ENCODE measurements at regions not wholly inside any gene's neighbourhood (a gene's known extent, or its start where the extent isn't known, plus 50 kb on each side); places are given as distances from the start of the nearest gene placed in this dataset.
"Not testable (repeated sequence)": the region's sequence is repeated elsewhere in the genome, so short reads cannot be mapped to it uniquely, and the experiment has no call there.

- no peaks in the 10 kb centered on the region for H3K36me3 ChIP-seq (ENCODE audit: control insufficient read depth in 5 of 5, insufficient read depth in 5 of 5, low read length in 5 of 5)
- no peaks in the 10 kb centered on the region for H3K9me3 ChIP-seq (ENCODE audit: control insufficient read depth in 5 of 5, low read length in 5 of 5)
- peaks cover 0 to 12% (median 4%) of the 10 kb centered on the region in 5 donors for H3K4me1 ChIP-seq (ENCODE audit: control insufficient read depth in 5 of 5, insufficient read depth in 5 of 5, low read length in 5 of 5)
- no peak overlapping the region for H3K27ac ChIP-seq (ENCODE audit: low read depth, low read length)
- no peak overlapping the region for H3K9ac ChIP-seq (ENCODE audit: low read length in 5 of 5)
- no peaks in the 10 kb centered on the region for H3K27me3 ChIP-seq (ENCODE audit: control insufficient read depth in 5 of 5, insufficient read depth in 4 of 5, low read length in 5 of 5)
- H3K4me3 ChIP-seq (ENCODE audit: low read depth in 1 of 5, low read length in 5 of 5) = no peak overlapping the region
Observed at GRCh38 chr2:53127061-53127650, 640.4 kb upstream of the CHAC2 start.

- Histone ChIP-seq H3K9me3 (ENCODE audit: control insufficient read depth in 5 of 5, low read length in 5 of 5) (no peaks in the 10 kb centered on the region), H3K27me3 (ENCODE audit: control insufficient read depth in 5 of 5, insufficient read depth in 4 of 5, low read length in 5 of 5) (no peaks in the 10 kb centered on the region), H3K4me1 (ENCODE audit: control insufficient read depth in 5 of 5, insufficient read depth in 5 of 5, low read length in 5 of 5) (no peaks in the 10 kb centered on the region), H3K4me3 (ENCODE audit: low read depth in 1 of 5, low read length in 5 of 5) (no peak overlapping the region), H3K36me3 (ENCODE audit: control insufficient read depth in 5 of 5, insufficient read depth in 5 of 5, low read length in 5 of 5) (no peaks in the 10 kb centered on the region), H3K27ac (ENCODE audit: low read depth, low read length) (no peak overlapping the region), H3K9ac (ENCODE audit: low read length in 5 of 5) (no peak overlapping the region)
Observed at GRCh38 chr2:53114991-53115390, 652.6 kb upstream of the CHAC2 start.

GRCh38 chr2:53114582-53114981, 653.0 kb upstream of the CHAC2 start:
- no peak overlapping the region for H3K9ac ChIP-seq (ENCODE audit: low read length in 5 of 5)
- no peaks in the 10 kb centered on the region for H3K4me1 ChIP-seq (ENCODE audit: control insufficient read depth in 5 of 5, insufficient read depth in 5 of 5, low read length in 5 of 5)
- no peaks in the 10 kb centered on the region for H3K27me3 ChIP-seq (ENCODE audit: control insufficient read depth in 5 of 5, insufficient read depth in 4 of 5, low read length in 5 of 5)
- H3K27ac ChIP-seq (ENCODE audit: low read depth, low read length) = no peak overlapping the region
- no peak overlapping the region for H3K4me3 ChIP-seq (ENCODE audit: low read depth in 1 of 5, low read length in 5 of 5)
- H3K36me3 ChIP-seq (ENCODE audit: control insufficient read depth in 5 of 5, insufficient read depth in 5 of 5, low read length in 5 of 5) = no peaks in the 10 kb centered on the region
- H3K9me3 ChIP-seq (ENCODE audit: control insufficient read depth in 5 of 5, low read length in 5 of 5) = no peaks in the 10 kb centered on the region

- H3K27ac ChIP-seq (ENCODE audit: low read depth, low read length) = not testable (repeated sequence)
Observed at GRCh38 chr2:53112408-53112807, 655.2 kb upstream of the CHAC2 start.

GRCh38 chr2:53111406-53111805, 656.2 kb upstream of the CHAC2 start:
- H3K27me3 ChIP-seq (ENCODE audit: control insufficient read depth in 5 of 5, insufficient read depth in 4 of 5, low read length in 5 of 5) = no peaks in the 10 kb centered on the region
- no peaks in the 10 kb centered on the region for H3K9me3 ChIP-seq (ENCODE audit: control insufficient read depth in 5 of 5, low read length in 5 of 5)
- H3K36me3 ChIP-seq (ENCODE audit: control insufficient read depth in 5 of 5, insufficient read depth in 5 of 5, low read length in 5 of 5) = no peaks in the 10 kb centered on the region
- H3K4me1 ChIP-seq (ENCODE audit: control insufficient read depth in 5 of 5, insufficient read depth in 5 of 5, low read length in 5 of 5) = no peaks in the 10 kb centered on the region
- H3K9ac ChIP-seq (ENCODE audit: low read length in 5 of 5) = no peak overlapping the region
- no peak overlapping the region for H3K27ac ChIP-seq (ENCODE audit: low read depth, low read length)
- no peak overlapping the region for H3K4me3 ChIP-seq (ENCODE audit: low read depth in 1 of 5, low read length in 5 of 5)

More at GRCh38 chr2:53112408-53112807, 655.2 kb upstream of the CHAC2 start:
- H3K27me3 ChIP-seq (ENCODE audit: control insufficient read depth in 5 of 5, insufficient read depth in 4 of 5, low read length in 5 of 5); H3K36me3 ChIP-seq (ENCODE audit: control insufficient read depth in 5 of 5, insufficient read depth in 5 of 5, low read length in 5 of 5); H3K9ac ChIP-seq (ENCODE audit: low read length in 5 of 5); H3K4me3 ChIP-seq (ENCODE audit: low read depth in 1 of 5, low read length in 5 of 5); H3K9me3 ChIP-seq (ENCODE audit: control insufficient read depth in 5 of 5, low read length in 5 of 5); H3K4me1 ChIP-seq (ENCODE audit: control insufficient read depth in 5 of 5, insufficient read depth in 5 of 5, low read length in 5 of 5): not testable (repeated sequence)

GRCh38 chr2:53111004-53111403, 656.6 kb upstream of the CHAC2 start:
- no peak overlapping the region for H3K9ac ChIP-seq (ENCODE audit: low read length in 5 of 5)
- no peaks in the 10 kb centered on the region for H3K27me3 ChIP-seq (ENCODE audit: control insufficient read depth in 5 of 5, insufficient read depth in 4 of 5, low read length in 5 of 5)
- H3K36me3 ChIP-seq (ENCODE audit: control insufficient read depth in 5 of 5, insufficient read depth in 5 of 5, low read length in 5 of 5) = no peaks in the 10 kb centered on the region
- no peak overlapping the region for H3K27ac ChIP-seq (ENCODE audit: low read depth, low read length)
- no peaks in the 10 kb centered on the region for H3K4me1 ChIP-seq (ENCODE audit: control insufficient read depth in 5 of 5, insufficient read depth in 5 of 5, low read length in 5 of 5)
- H3K9me3 ChIP-seq (ENCODE audit: control insufficient read depth in 5 of 5, low read length in 5 of 5) = no peaks in the 10 kb centered on the region
- H3K4me3 ChIP-seq (ENCODE audit: low read depth in 1 of 5, low read length in 5 of 5) = no peak overlapping the region

GRCh38 chr2:53108246-53108645, 659.4 kb upstream of the CHAC2 start:
- H3K4me3 ChIP-seq (ENCODE audit: low read depth in 1 of 5, low read length in 5 of 5) = no peak overlapping the region
- H3K4me1 ChIP-seq (ENCODE audit: control insufficient read depth in 5 of 5, insufficient read depth in 5 of 5, low read length in 5 of 5) = no peaks in the 10 kb centered on the region
- H3K27ac ChIP-seq (ENCODE audit: low read depth, low read length) = no peak overlapping the region
- no peaks in the 10 kb centered on the region for H3K36me3 ChIP-seq (ENCODE audit: control insufficient read depth in 5 of 5, insufficient read depth in 5 of 5, low read length in 5 of 5)
- no peaks in the 10 kb centered on the region for H3K27me3 ChIP-seq (ENCODE audit: control insufficient read depth in 5 of 5, insufficient read depth in 4 of 5, low read length in 5 of 5)
- no peak overlapping the region for H3K9ac ChIP-seq (ENCODE audit: low read length in 5 of 5)
- H3K9me3 ChIP-seq (ENCODE audit: control insufficient read depth in 5 of 5, low read length in 5 of 5) = no peaks in the 10 kb centered on the region

- no peak overlapping the region for H3K27ac ChIP-seq (ENCODE audit: low read depth, low read length)
- no peaks in the 10 kb centered on the region for H3K4me1 ChIP-seq (ENCODE audit: control insufficient read depth in 5 of 5, insufficient read depth in 5 of 5, low read length in 5 of 5)
- H3K27me3 ChIP-seq (ENCODE audit: control insufficient read depth in 5 of 5, insufficient read depth in 4 of 5, low read length in 5 of 5) = no peaks in the 10 kb centered on the region
- no peaks in the 10 kb centered on the region for H3K9me3 ChIP-seq (ENCODE audit: control insufficient read depth in 5 of 5, low read length in 5 of 5)
- no peaks in the 10 kb centered on the region for H3K36me3 ChIP-seq (ENCODE audit: control insufficient read depth in 5 of 5, insufficient read depth in 5 of 5, low read length in 5 of 5)
- no peak overlapping the region for H3K4me3 ChIP-seq (ENCODE audit: low read depth in 1 of 5, low read length in 5 of 5)
- H3K9ac ChIP-seq (ENCODE audit: low read length in 5 of 5) = no peak overlapping the region
Observed at GRCh38 chr2:53104263-53104662, 663.3 kb upstream of the CHAC2 start.

GRCh38 chr2:53103679-53104078, 663.9 kb upstream of the CHAC2 start:
- Histone ChIP-seq H3K9ac (ENCODE audit: low read length in 5 of 5) (no peak overlapping the region), H3K9me3 (ENCODE audit: control insufficient read depth in 5 of 5, low read length in 5 of 5) (no peaks in the 10 kb centered on the region), H3K36me3 (ENCODE audit: control insufficient read depth in 5 of 5, insufficient read depth in 5 of 5, low read length in 5 of 5) (no peaks in the 10 kb centered on the region), H3K4me1 (ENCODE audit: control insufficient read depth in 5 of 5, insufficient read depth in 5 of 5, low read length in 5 of 5) (no peaks in the 10 kb centered on the region), H3K4me3 (ENCODE audit: low read depth in 1 of 5, low read length in 5 of 5) (no peak overlapping the region), H3K27ac (ENCODE audit: low read depth, low read length) (no peak overlapping the region), H3K27me3 (ENCODE audit: control insufficient read depth in 5 of 5, insufficient read depth in 4 of 5, low read length in 5 of 5) (no peaks in the 10 kb centered on the region)

GRCh38 chr2:53098696-53099078, 668.9 kb upstream of the CHAC2 start:
- no peaks in the 10 kb centered on the region for H3K36me3 ChIP-seq (ENCODE audit: control insufficient read depth in 5 of 5, insufficient read depth in 5 of 5, low read length in 5 of 5)
- H3K27ac ChIP-seq (ENCODE audit: low read depth, low read length) = no peak overlapping the region
- H3K4me1 ChIP-seq (ENCODE audit: control insufficient read depth in 5 of 5, insufficient read depth in 5 of 5, low read length in 5 of 5) = no peaks in the 10 kb centered on the region

GRCh38 chr2:53096351-53096750, 671.3 kb upstream of the CHAC2 start:
- no peaks in the 10 kb centered on the region for H3K9me3 ChIP-seq (ENCODE audit: control insufficient read depth in 5 of 5, low read length in 5 of 5)
- H3K9ac ChIP-seq (ENCODE audit: low read length in 5 of 5) = no peak overlapping the region
- H3K4me1 ChIP-seq (ENCODE audit: control insufficient read depth in 5 of 5, insufficient read depth in 5 of 5, low read length in 5 of 5) = no peaks in the 10 kb centered on the region
- H3K27me3 ChIP-seq (ENCODE audit: control insufficient read depth in 5 of 5, insufficient read depth in 4 of 5, low read length in 5 of 5) = no peaks in the 10 kb centered on the region
- H3K4me3 ChIP-seq (ENCODE audit: low read depth in 1 of 5, low read length in 5 of 5) = no peak overlapping the region
- H3K36me3 ChIP-seq (ENCODE audit: control insufficient read depth in 5 of 5, insufficient read depth in 5 of 5, low read length in 5 of 5) = no peaks in the 10 kb centered on the region
- H3K27ac ChIP-seq (ENCODE audit: low read depth, low read length) = no peak overlapping the region

More at GRCh38 chr2:53098696-53099078, 668.9 kb upstream of the CHAC2 start:
- H3K9me3 ChIP-seq (ENCODE audit: control insufficient read depth in 5 of 5, low read length in 5 of 5) = no peaks in the 10 kb centered on the region
- H3K27me3 ChIP-seq (ENCODE audit: control insufficient read depth in 5 of 5, insufficient read depth in 4 of 5, low read length in 5 of 5) = no peaks in the 10 kb centered on the region
- no peak overlapping the region for H3K4me3 ChIP-seq (ENCODE audit: low read depth in 1 of 5, low read length in 5 of 5)
- no peak overlapping the region for H3K9ac ChIP-seq (ENCODE audit: low read length in 5 of 5)

Data from subcutaneous abdominal adipose tissue (tissue), 5 donors.